HepG2 (cell line): ENCODE measurements at regions not wholly inside any gene's neighbourhood (a gene's known extent, or its start where the extent isn't known, plus 50 kb on each side); places are given as distances from the start of the nearest gene placed in this dataset.

Experiments used
- ATAC-seq: fragments of 200-7000 bp; cut with Tn5 transposase; 3 replicates; pipeline ENCODE4 v1.9.1; 2020; ENCODE audit warnings: mild to moderate bottlenecking, moderate library complexity
- BruUV-seq: library from RNA; stranded (reverse); fragments of 400-500 nt; replicated peaks from 2 replicates; lab custom pipeline; 2021; lab: Mats Ljungman, UMichigan
- CTCF ChIA-PET: fragments of 300-600 bp; formaldehyde crosslinking; extraction: SDS; loops from one replicate; lab custom pipeline; 2021; ENCODE audit warnings: low total read pairs, inconsistent platforms, low intra/inter-chr PET ratio; lab: Yijun Ruan, JAX
- POLR2A ChIA-PET: fragments of 350-600 bp; sonication (Branson Sonifier 250); formaldehyde crosslinking; loops from one replicate; lab custom pipeline; 2020; ENCODE audit warnings: antibody characterized with exemption, inconsistent platforms; lab: Yijun Ruan, JAX
- DNase-seq: peaks from one replicate; pipeline ENCODE4 v3.0.0-alpha.2; 2015; ENCODE audit warnings: low spot score
- FAIRE-seq: peaks from 3 replicates; lab custom pipeline; 2011; peaks lifted over from hg19 to GRCh38; lab: Jason Lieb, UNC
- H2AFZ ChIP-seq: one replicate; pipeline ENCODE4 v1.6.1; 2011; ENCODE audit warnings: low read length, inconsistent platforms
- H3K27ac ChIP-seq: fragments of 300-600 bp; 3 replicates; pipeline ENCODE4 v1.8.0; 2011; ENCODE audit warnings: mixed run types, mild to moderate bottlenecking, mixed read lengths, low read length, inconsistent platforms; ENCODE audit not compliant: insufficient read depth; ENCODE audit errors: extremely low read length
- H3K27me3 ChIP-seq, 2 experiments: fragments of 200-600 bp in 1 of 2; 2 replicates in 1 of 2; 3 replicates in 1 of 2; pipeline versions ENCODE4 v1.6.0 to v1.8.0; 2011; ENCODE audit warnings: low read length in 2 of 2, mild to moderate bottlenecking in 2 of 2, moderate library complexity in 2 of 2, inconsistent platforms in 1 of 2; ENCODE audit not compliant: insufficient read depth in 2 of 2, control insufficient read depth in 1 of 2
- H3K36me3 ChIP-seq, 2 experiments: fragments of 200-600 bp in 1 of 2; replicated peaks in 1 of 2; 2 replicates in 1 of 2; 3 replicates in 1 of 2; pipeline versions ENCODE4 v1.5.1 to v1.8.0; 2011; ENCODE audit warnings: low read length in 2 of 2, inconsistent platforms in 1 of 2; ENCODE audit not compliant: insufficient read depth in 2 of 2, control insufficient read depth in 1 of 2
- H3K4me1 ChIP-seq: 2 replicates; pipeline ENCODE4 v1.5.1; 2012; ENCODE audit warnings: low read length, inconsistent platforms; ENCODE audit not compliant: insufficient read depth
- H3K4me2 ChIP-seq: 2 replicates; pipeline ENCODE4 v1.6.0; 2011; ENCODE audit warnings: low read depth, low read length, inconsistent platforms
- H3K4me3 ChIP-seq, 3 experiments: fragments of 200-600 bp in 1 of 3; sonication (generic), shearing (Covaris generic) in 1 of 3; replicated peaks in 1 of 3; 2 replicates each; pipeline ENCODE4 v1.5.1; 2011 to 2016; ENCODE audit warnings: low read length in 3 of 3, inconsistent platforms in 2 of 3, low read depth in 2 of 3, mild to moderate bottlenecking in 2 of 3, control low read depth in 1 of 3, mixed read lengths in 1 of 3; ENCODE audit not compliant: insufficient read depth in 1 of 3
- H3K79me2 ChIP-seq: one replicate; pipeline ENCODE4 v1.6.1; 2011; ENCODE audit warnings: low read length, inconsistent platforms; ENCODE audit not compliant: insufficient read depth
- H3K9ac ChIP-seq: 2 replicates; pipeline ENCODE4 v1.6.0; 2011; ENCODE audit warnings: mild to moderate bottlenecking, low read depth, low read length, inconsistent platforms; ENCODE audit not compliant: insufficient read depth
- H3K9me3 ChIP-seq: 2 replicates; pipeline ENCODE4 v1.5.1; 2012; ENCODE audit warnings: mild to moderate bottlenecking, low read length
- H4K20me1 ChIP-seq: 2 replicates; pipeline ENCODE4 v1.6.0; 2011; ENCODE audit warnings: inconsistent platforms, mild to moderate bottlenecking, low read length, moderate library complexity; ENCODE audit not compliant: insufficient read depth
- GATA4 ChIP-seq: sonication (generic); IDR thresholded peaks from 2 replicates; pipeline ENCODE4 v1.6.1; 2016; ENCODE audit warnings: antibody characterized with exemption, low read depth, borderline replicate concordance
- HOXA7 ChIP-seq: sonication (generic); formaldehyde crosslinking; IDR thresholded peaks from 2 replicates; pipeline ENCODE4 v1.8.1; 2022; ENCODE audit warnings: mild to moderate bottlenecking, missing genetic modification reagents, moderate library complexity
- PAWR ChIP-seq: sonication (generic); formaldehyde crosslinking; IDR thresholded peaks from 2 replicates; pipeline ENCODE4 v1.4.0; 2020; ENCODE audit warnings: missing genetic modification reagents, mild to moderate bottlenecking, borderline replicate concordance
- TFDP1 ChIP-seq: IDR thresholded peaks from 2 replicates; pipeline ENCODE4 v1.6.1; 2016; ENCODE audit warnings: missing compliant biosample characterization, missing genetic modification reagents, borderline replicate concordance
- ZBTB26 ChIP-seq: IDR thresholded peaks from 2 replicates; pipeline ENCODE4 v1.6.1; 2016; ENCODE audit warnings: missing compliant biosample characterization, missing genetic modification reagents, borderline replicate concordance
- ZNF367 ChIP-seq: sonication (generic); formaldehyde crosslinking; IDR thresholded peaks from 2 replicates; pipeline ENCODE4 v1.4.0; 2020; ENCODE audit warnings: missing genetic modification reagents, borderline replicate concordance
- ZNF550 ChIP-seq: sonication (generic); formaldehyde crosslinking; IDR thresholded peaks from 2 replicates; pipeline ENCODE4 v1.4.0; 2020; ENCODE audit warnings: mild to moderate bottlenecking, missing genetic modification reagents, borderline replicate concordance
- ZNF605 ChIP-seq: sonication (generic); formaldehyde crosslinking; IDR thresholded peaks from 2 replicates; pipeline ENCODE4 v1.8.0; 2022; ENCODE audit warnings: mild to moderate bottlenecking, missing genetic modification reagents
- ZNF609 ChIP-seq: sonication (generic); formaldehyde crosslinking; IDR thresholded peaks from 2 replicates; pipeline ENCODE4 v1.4.0; 2020; ENCODE audit warnings: mild to moderate bottlenecking, missing genetic modification reagents, borderline replicate concordance
- WGBS: methylation state at CpG from one replicate; pipeline ENCODE4 v1.1.6; 2017; ENCODE audit warnings: low lambda C conversion rate; 5-methylcytosine and 5-hydroxymethylcytosine counted together
- in situ Hi-C: cut with HindIII; loops from 2 replicates; pipeline ENCODE4 v1.10.0; 2017; ENCODE audit warnings: low pct_unique_long_range_greater_than_20kb; ENCODE audit not compliant: extremely low pct_ligation_motif_present
- intact Hi-C: fragments of 100-400 bp; cut with micrococcal nuclease; formaldehyde crosslinking; loops from one replicate; pipeline ENCODE4 v1.10.0; 2022; ENCODE audit not compliant: unreplicated experiment

- POLR2A ChIA-PET = no interaction called here
Measured at GRCh38 chr15:53312707-53313106, 446.8 kb downstream of the WDR72 start.

More at GRCh38 chr15:53312707-53313106, 446.8 kb downstream of the WDR72 start:
- TF ChIP-seq ZNF609 (CRISPR knock-in tag) (no peak), ZNF550 (CRISPR knock-in tag) (no peak), GATA4 (no peak), ZNF367 (CRISPR knock-in tag) (no peak), TFDP1 (no peak), ZBTB26 (CRISPR knock-in tag) (no peak), ZNF605 (CRISPR knock-in tag) (no peak), HOXA7 (no peak), PAWR (CRISPR knock-in tag) (no peak)
- TF ChIP-seq, all 625 proteins: peak for 0
- ATAC-seq = no peak
- H3K27ac ChIP-seq = no peak overlapping the region
- H3K4me2 ChIP-seq = no peak overlapping the region
- CTCF ChIA-PET = no interaction called here
- H3K79me2 ChIP-seq = no peaks in the 10 kb centered on the region
- in situ Hi-C loops (no loop called here), intact Hi-C loops (no loop called here)
- DNase-seq = no peak
- H3K27me3 ChIP-seq = peaks cover 0 to 3% of the 10 kb centered on the region in 2 experiments; a peak in 2 of 5 replicates
- H3K9me3 ChIP-seq = no peaks in the 10 kb centered on the region
- peaks cover 17% of the 10 kb centered on the region for H3K4me1 ChIP-seq
- H4K20me1 ChIP-seq = no peaks in the 10 kb centered on the region
- 0% methylated on average over 2 of the region's 3 CpGs for WGBS
- no peaks in the 10 kb centered on the region for H3K36me3 ChIP-seq
- no TSS peak for BruUV-seq
- no peak overlapping the region for H3K4me3 ChIP-seq
- no peak overlapping the region for H2AFZ ChIP-seq
- FAIRE-seq = no peak
- no peak overlapping the region for H3K9ac ChIP-seq
